ENCODE measurements at regions not wholly inside any gene's neighbourhood (a gene's known extent, or its start where the extent isn't known, plus 50 kb on each side); places are given as distances from the start of the nearest gene placed in this dataset.

- TF ChIP-seq CTCF (IDR thresholded peaks at IDR 0.05) (no peak), POLR2A (IDR thresholded peaks at IDR 0.05) (no peak), EP300 (IDR thresholded peaks at IDR 0.05) (no peak)
Measured at GRCh38 chr1:30419831-30420230, 303.6 kb downstream of the MATN1 start.

Data from ovary (tissue), 3 donors.